GM12874 (cell line): ENCODE measurements at regions not wholly inside any gene's neighbourhood (a gene's known extent, or its start where the extent isn't known, plus 50 kb on each side); places are given as distances from the start of the nearest gene placed in this dataset.

Experiments used
- TF ChIP-seq, protein P1 (sequence below): IDR thresholded peaks from 2 replicates; pipeline ENCODE4 v1.5.1; 2011; ENCODE audit warnings: low read depth, mild to moderate bottlenecking, control low read depth, low read length, moderate library complexity; ENCODE audit not compliant: insufficient read depth

DNA sequence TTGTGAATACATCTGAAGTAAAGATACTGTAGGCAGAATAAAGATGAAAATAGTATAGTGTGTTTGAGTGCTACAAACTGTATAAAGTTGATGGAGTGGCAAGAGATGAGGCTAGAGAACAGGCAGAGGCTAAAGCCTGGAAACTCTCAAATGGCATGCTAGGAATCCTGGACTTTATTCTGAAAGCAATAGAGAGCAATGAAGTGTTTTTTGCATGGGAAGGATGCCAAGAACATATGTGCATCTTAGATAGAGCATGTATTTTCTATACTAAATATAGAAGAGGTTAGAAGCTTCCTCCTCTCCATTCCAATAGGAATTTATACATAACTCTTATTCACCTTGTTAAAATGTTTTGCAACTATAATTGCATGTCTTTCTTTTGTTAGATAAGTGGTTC, 86.3 kb upstream of the TMTC2 start:
- TF ChIP-seq, protein P1, sequence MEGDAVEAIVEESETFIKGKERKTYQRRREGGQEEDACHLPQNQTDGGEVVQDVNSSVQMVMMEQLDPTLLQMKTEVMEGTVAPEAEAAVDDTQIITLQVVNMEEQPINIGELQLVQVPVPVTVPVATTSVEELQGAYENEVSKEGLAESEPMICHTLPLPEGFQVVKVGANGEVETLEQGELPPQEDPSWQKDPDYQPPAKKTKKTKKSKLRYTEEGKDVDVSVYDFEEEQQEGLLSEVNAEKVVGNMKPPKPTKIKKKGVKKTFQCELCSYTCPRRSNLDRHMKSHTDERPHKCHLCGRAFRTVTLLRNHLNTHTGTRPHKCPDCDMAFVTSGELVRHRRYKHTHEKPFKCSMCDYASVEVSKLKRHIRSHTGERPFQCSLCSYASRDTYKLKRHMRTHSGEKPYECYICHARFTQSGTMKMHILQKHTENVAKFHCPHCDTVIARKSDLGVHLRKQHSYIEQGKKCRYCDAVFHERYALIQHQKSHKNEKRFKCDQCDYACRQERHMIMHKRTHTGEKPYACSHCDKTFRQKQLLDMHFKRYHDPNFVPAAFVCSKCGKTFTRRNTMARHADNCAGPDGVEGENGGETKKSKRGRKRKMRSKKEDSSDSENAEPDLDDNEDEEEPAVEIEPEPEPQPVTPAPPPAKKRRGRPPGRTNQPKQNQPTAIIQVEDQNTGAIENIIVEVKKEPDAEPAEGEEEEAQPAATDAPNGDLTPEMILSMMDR = no peak

DNA sequence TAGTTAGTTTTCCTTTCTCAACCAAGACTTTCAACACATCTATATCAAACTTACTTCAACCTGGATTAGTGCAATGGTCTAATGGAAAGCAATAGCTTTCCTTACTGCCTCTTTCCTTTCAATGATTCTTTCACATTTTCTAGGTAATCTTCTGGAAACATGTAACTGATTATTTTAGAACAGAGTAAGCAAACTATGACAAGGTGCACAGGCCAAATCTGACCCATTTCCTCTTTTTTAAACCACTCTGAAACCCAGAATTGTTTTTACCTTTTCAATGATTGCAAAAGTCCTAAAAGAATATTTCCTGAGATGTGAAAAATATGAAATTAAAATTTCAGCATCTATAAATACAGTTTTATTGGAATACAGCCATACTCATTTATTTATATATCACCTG, 81.6 kb upstream of the TMTC2 start:
- TF ChIP-seq, protein P1 = no peak

DNA sequence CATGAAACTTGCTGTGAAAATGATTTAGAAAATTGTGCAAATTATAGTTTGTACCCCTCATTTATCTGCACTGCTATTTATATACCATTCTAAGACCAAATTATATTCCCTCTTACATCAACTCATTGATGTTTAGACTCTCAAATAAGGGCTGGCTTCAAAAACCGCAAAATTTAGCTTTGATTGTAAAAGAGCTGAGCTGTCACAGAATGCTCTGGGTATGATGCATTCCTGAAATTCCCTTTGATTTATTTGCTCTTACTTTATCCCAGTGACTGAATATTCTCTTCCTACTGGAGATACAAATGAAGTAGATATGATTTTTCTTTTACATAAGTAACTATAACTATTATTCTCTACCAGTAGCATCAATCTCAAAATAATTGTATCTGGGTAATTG, 78.0 kb upstream of the TMTC2 start:
- TF ChIP-seq, protein P1 = no peak

DNA sequence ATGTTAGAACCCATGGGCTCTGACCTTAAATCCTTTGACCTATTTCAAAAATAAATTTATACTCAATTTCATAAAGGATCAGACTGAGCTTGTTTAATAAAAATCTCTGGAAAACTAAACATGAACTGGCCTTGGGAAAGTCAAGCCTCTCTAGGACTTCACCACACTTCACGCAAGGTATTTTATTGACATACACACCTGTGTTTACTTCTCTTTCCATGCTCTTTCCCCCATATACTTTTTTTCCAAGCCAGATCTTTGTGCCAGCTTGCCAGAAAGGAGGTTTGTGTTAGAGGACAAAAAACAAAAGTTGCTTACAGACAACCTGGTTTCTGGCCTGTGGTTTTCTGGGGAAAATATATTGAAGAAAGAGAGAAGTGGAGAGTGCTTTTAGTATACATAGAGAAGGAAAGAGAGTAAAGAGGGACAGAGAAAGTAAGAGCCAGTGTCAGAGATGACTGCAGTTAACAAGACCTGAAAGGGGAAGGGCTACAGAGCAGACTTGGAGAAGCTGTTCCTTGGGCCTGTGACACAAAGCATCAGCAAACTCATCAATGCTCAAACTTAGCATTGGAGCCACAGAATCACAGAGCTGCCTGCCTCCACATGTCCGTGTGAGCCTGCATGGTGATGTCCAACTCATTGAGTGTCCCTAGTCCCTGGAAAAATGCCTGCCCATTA, 77.3 kb upstream of the TMTC2 start:
- TF ChIP-seq, protein P1 = no peak

DNA sequence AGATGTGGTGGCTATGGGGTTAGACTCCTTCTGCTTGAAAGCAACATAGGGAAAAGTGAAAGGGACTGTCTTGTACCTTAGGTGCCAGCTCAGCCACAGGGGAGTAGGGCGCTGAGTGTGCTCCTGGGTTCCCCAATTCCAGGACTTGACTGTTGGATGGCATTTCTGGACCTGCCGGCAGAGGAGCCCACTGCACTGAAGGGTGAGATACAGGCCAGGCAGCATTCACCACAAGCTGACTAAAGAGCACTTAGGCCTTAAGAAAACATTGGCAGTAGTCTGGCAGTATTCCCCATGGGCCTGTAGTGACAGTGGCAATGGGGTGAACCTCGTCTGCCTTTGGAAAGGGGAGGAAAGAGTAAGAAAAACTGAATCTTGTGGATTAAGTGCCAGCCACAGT, 67.1 kb upstream of the TMTC2 start:
- TF ChIP-seq, protein P1 = no peak

DNA sequence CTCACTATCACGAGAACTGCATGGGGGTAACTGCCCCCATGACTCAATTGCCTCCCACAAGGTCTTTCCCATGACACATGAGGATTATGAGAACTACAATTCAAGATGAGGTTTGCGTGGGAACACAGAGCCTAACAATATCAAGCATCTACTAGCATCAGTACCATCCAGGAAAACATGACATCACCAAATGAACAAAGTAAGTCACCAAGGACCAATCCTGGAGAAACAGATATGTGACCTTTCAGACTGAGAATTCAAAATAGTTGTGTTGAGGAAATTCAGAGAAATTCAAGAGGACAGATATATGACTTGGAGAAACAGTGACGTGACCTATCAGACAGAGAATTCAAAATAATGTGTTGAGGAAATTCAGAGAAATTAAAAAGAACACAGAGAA, 65.8 kb upstream of the TMTC2 start:
- TF ChIP-seq, protein P1 = no peak

DNA sequence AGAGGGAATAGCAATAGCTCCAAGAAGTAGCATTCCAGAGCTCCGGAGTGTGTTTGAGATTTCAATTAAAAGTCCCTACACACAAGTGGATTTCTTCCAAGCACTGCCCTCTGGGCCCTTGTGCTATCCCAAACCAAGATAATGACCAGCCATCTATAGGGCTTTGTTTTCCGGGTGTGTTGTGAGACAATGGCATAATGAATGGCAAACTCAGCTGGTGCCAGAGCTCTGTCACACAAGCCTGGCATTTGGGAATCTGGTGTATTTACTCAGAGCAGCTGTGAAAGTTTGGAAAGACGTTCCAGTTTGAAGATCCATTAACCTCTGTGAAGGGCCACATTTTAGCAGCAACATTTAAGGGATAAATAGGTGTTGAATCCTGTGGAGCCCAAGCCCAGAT, 61.2 kb upstream of the TMTC2 start:
- TF ChIP-seq, protein P1 = no peak
